ENCODE measurements at regions not wholly inside any gene's neighbourhood (a gene's known extent, or its start where the extent isn't known, plus 50 kb on each side); places are given as distances from the start of the nearest gene placed in this dataset.

DNA sequence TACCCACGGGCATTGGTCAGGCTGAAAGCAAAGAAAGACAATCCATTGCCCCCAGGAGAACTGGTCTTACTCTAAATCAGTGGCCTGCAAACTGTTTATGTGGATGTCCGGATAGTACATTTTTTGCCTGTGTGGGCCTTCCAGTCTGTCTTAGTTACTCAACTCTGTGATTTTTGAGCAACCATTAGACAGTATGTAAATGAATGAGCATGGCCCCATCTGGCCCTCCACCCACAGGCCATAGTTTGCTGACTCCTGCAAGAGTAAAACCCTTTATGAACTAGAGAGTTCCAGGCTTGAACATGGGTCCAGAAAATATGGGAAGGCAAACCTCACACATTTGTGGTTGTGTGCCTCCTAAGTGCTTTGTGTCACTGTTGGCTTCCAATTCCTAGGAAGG, 55.7 kb upstream of the CYP1B1 start:
- DNase-seq (ENCODE audit: low spot score) (no peak), ATAC-seq (no peak)
- no peak overlapping the region for H3K4me3 Mint-ChIP-seq
- TF ChIP-seq NFYB (CRISPR knock-in tag; conservative IDR thresholded peaks at IDR 0.05; ENCODE audit: low read depth) = no peak
- no peak for TF ChIP-seq MXD4 (CRISPR knock-in tag; IDR thresholded peaks at IDR 0.05; ENCODE audit: borderline replicate concordance)
- no peak for TF ChIP-seq ZNF416 (CRISPR knock-in tag; IDR thresholded peaks at IDR 0.05)
- TF ChIP-seq, protein P1, sequence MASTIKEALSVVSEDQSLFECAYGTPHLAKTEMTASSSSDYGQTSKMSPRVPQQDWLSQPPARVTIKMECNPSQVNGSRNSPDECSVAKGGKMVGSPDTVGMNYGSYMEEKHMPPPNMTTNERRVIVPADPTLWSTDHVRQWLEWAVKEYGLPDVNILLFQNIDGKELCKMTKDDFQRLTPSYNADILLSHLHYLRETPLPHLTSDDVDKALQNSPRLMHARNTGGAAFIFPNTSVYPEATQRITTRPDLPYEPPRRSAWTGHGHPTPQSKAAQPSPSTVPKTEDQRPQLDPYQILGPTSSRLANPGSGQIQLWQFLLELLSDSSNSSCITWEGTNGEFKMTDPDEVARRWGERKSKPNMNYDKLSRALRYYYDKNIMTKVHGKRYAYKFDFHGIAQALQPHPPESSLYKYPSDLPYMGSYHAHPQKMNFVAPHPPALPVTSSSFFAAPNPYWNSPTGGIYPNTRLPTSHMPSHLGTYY (CRISPR knock-in tag; IDR thresholded peaks at IDR 0.05) = no peak
- TF ChIP-seq TP53 (CRISPR knock-in tag; IDR thresholded peaks at IDR 0.05) = no peak
- TF ChIP-seq, protein P2, sequence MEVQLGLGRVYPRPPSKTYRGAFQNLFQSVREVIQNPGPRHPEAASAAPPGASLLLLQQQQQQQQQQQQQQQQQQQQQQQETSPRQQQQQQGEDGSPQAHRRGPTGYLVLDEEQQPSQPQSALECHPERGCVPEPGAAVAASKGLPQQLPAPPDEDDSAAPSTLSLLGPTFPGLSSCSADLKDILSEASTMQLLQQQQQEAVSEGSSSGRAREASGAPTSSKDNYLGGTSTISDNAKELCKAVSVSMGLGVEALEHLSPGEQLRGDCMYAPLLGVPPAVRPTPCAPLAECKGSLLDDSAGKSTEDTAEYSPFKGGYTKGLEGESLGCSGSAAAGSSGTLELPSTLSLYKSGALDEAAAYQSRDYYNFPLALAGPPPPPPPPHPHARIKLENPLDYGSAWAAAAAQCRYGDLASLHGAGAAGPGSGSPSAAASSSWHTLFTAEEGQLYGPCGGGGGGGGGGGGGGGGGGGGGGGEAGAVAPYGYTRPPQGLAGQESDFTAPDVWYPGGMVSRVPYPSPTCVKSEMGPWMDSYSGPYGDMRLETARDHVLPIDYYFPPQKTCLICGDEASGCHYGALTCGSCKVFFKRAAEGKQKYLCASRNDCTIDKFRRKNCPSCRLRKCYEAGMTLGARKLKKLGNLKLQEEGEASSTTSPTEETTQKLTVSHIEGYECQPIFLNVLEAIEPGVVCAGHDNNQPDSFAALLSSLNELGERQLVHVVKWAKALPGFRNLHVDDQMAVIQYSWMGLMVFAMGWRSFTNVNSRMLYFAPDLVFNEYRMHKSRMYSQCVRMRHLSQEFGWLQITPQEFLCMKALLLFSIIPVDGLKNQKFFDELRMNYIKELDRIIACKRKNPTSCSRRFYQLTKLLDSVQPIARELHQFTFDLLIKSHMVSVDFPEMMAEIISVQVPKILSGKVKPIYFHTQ (CRISPR knock-in tag; IDR thresholded peaks at IDR 0.05) = no peak
- no peak for TF ChIP-seq NR1H2 (CRISPR knock-in tag; IDR thresholded peaks at IDR 0.05)
- TF ChIP-seq, protein P3, sequence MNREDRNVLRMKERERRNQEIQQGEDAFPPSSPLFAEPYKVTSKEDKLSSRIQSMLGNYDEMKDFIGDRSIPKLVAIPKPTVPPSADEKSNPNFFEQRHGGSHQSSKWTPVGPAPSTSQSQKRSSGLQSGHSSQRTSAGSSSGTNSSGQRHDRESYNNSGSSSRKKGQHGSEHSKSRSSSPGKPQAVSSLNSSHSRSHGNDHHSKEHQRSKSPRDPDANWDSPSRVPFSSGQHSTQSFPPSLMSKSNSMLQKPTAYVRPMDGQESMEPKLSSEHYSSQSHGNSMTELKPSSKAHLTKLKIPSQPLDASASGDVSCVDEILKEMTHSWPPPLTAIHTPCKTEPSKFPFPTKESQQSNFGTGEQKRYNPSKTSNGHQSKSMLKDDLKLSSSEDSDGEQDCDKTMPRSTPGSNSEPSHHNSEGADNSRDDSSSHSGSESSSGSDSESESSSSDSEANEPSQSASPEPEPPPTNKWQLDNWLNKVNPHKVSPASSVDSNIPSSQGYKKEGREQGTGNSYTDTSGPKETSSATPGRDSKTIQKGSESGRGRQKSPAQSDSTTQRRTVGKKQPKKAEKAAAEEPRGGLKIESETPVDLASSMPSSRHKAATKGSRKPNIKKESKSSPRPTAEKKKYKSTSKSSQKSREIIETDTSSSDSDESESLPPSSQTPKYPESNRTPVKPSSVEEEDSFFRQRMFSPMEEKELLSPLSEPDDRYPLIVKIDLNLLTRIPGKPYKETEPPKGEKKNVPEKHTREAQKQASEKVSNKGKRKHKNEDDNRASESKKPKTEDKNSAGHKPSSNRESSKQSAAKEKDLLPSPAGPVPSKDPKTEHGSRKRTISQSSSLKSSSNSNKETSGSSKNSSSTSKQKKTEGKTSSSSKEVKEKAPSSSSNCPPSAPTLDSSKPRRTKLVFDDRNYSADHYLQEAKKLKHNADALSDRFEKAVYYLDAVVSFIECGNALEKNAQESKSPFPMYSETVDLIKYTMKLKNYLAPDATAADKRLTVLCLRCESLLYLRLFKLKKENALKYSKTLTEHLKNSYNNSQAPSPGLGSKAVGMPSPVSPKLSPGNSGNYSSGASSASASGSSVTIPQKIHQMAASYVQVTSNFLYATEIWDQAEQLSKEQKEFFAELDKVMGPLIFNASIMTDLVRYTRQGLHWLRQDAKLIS (CRISPR knock-in tag; IDR thresholded peaks at IDR 0.05; ENCODE audit: borderline replicate concordance) = no peak
- no peak for TF ChIP-seq IRF2 (CRISPR knock-in tag; IDR thresholded peaks at IDR 0.05; ENCODE audit: borderline replicate concordance, low read depth)
- TF ChIP-seq, protein P4, sequence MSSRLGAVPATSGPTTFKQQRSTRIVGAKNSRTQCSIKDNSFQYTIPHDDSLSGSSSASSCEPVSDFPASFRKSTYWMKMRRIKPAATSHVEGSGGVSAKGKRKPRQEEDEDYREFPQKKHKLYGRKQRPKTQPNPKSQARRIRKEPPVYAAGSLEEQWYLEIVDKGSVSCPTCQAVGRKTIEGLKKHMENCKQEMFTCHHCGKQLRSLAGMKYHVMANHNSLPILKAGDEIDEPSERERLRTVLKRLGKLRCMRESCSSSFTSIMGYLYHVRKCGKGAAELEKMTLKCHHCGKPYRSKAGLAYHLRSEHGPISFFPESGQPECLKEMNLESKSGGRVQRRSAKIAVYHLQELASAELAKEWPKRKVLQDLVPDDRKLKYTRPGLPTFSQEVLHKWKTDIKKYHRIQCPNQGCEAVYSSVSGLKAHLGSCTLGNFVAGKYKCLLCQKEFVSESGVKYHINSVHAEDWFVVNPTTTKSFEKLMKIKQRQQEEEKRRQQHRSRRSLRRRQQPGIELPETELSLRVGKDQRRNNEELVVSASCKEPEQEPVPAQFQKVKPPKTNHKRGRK (CRISPR knock-in tag; IDR thresholded peaks at IDR 0.05; ENCODE audit: borderline replicate concordance) = no peak
- TF ChIP-seq OVOL2 (CRISPR knock-in tag; IDR thresholded peaks at IDR 0.05; ENCODE audit: borderline replicate concordance) = no peak
- TF ChIP-seq NR3C1 (CRISPR knock-in tag; conservative IDR thresholded peaks at IDR 0.05; ENCODE audit: low read depth) = no peak
- TF ChIP-seq RORB (CRISPR knock-in tag; IDR thresholded peaks at IDR 0.05) = no peak
- no peak for TF ChIP-seq FOXJ3 (CRISPR knock-in tag; IDR thresholded peaks at IDR 0.05; ENCODE audit: borderline replicate concordance)
- H3K4me1 Mint-ChIP-seq = no peaks in the 10 kb centered on the region
- peaks cover 47% of the 10 kb centered on the region for H3K9me3 Mint-ChIP-seq
- ChIA-PET POLR2A (no interaction called here), CTCF (no interaction called here)
- H3K27me3 Mint-ChIP-seq (ENCODE audit: low read depth) = peaks cover 12% of the 10 kb centered on the region
- no peak overlapping the region for H3K27ac Mint-ChIP-seq
- peaks cover 24% of the 10 kb centered on the region for H3K36me3 Mint-ChIP-seq

DNA sequence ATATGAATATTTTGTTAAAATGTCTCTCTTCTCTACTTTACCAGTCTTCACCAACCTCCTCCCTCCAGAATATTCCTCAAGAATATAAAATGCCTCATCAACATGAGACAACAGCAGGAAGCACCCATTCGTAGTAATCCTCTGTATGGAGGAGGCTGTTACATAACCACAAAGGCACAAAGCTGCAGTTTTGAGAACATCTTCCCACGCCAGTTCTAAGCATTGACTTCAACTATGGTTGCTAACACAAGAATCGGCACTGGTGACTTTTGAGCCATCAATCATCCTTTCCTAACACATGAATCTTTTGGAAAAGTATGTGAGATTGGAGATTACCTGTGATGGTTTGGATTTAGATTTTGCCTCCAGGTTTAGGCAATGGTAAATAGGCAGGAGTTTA, 54.9 kb upstream of the CYP1B1 start:
- ChIA-PET CTCF (no interaction called here), POLR2A (no interaction called here)
- Mint-ChIP-seq H3K9me3 (peaks cover 51% of the 10 kb centered on the region), H3K4me3 (no peak overlapping the region), H3K36me3 (peaks cover 31% of the 10 kb centered on the region), H3K27ac (no peak overlapping the region), H3K27me3 (ENCODE audit: low read depth) (peaks cover 11% of the 10 kb centered on the region), H3K4me1 (no peaks in the 10 kb centered on the region)
- ATAC-seq (no peak), DNase-seq (ENCODE audit: low spot score) (no peak)
- TF ChIP-seq NFATC4 (CRISPR knock-in tag; IDR thresholded peaks at IDR 0.05) = no peak
- no peak for TF ChIP-seq KAT7 (CRISPR knock-in tag; IDR thresholded peaks at IDR 0.05; ENCODE audit: borderline replicate concordance)
- TF ChIP-seq GABPB1 (CRISPR knock-in tag; IDR thresholded peaks at IDR 0.05) = no peak
- TF ChIP-seq IRF2 (CRISPR knock-in tag; IDR thresholded peaks at IDR 0.05; ENCODE audit: borderline replicate concordance, low read depth) = no peak
- TF ChIP-seq FOXJ3 (CRISPR knock-in tag; IDR thresholded peaks at IDR 0.05; ENCODE audit: borderline replicate concordance) = no peak
- TF ChIP-seq MXD4 (CRISPR knock-in tag; IDR thresholded peaks at IDR 0.05; ENCODE audit: borderline replicate concordance) = no peak
- TF ChIP-seq, protein P5, sequence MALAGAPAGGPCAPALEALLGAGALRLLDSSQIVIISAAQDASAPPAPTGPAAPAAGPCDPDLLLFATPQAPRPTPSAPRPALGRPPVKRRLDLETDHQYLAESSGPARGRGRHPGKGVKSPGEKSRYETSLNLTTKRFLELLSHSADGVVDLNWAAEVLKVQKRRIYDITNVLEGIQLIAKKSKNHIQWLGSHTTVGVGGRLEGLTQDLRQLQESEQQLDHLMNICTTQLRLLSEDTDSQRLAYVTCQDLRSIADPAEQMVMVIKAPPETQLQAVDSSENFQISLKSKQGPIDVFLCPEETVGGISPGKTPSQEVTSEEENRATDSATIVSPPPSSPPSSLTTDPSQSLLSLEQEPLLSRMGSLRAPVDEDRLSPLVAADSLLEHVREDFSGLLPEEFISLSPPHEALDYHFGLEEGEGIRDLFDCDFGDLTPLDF (CRISPR knock-in tag; IDR thresholded peaks at IDR 0.05) = no peak
- no peak for TF ChIP-seq SMAD3 (CRISPR knock-in tag; IDR thresholded peaks at IDR 0.05; ENCODE audit: borderline replicate concordance)
- no peak for TF ChIP-seq ZNF317 (CRISPR knock-in tag; IDR thresholded peaks at IDR 0.05; ENCODE audit: borderline replicate concordance, low read depth)
- TF ChIP-seq ESRRA (CRISPR knock-in tag; IDR thresholded peaks at IDR 0.05; ENCODE audit: borderline replicate concordance) = no peak
- TF ChIP-seq, protein P6, sequence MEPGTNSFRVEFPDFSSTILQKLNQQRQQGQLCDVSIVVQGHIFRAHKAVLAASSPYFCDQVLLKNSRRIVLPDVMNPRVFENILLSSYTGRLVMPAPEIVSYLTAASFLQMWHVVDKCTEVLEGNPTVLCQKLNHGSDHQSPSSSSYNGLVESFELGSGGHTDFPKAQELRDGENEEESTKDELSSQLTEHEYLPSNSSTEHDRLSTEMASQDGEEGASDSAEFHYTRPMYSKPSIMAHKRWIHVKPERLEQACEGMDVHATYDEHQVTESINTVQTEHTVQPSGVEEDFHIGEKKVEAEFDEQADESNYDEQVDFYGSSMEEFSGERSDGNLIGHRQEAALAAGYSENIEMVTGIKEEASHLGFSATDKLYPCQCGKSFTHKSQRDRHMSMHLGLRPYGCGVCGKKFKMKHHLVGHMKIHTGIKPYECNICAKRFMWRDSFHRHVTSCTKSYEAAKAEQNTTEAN (CRISPR knock-in tag; IDR thresholded peaks at IDR 0.05) = no peak
- TF ChIP-seq, protein P7, sequence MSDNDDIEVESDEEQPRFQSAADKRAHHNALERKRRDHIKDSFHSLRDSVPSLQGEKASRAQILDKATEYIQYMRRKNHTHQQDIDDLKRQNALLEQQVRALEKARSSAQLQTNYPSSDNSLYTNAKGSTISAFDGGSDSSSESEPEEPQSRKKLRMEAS (CRISPR knock-in tag; IDR thresholded peaks at IDR 0.05) = no peak
- TF ChIP-seq FOXP1 (CRISPR knock-in tag; IDR thresholded peaks at IDR 0.05; ENCODE audit: borderline replicate concordance) = no peak
- no peak for TF ChIP-seq ZNF416 (CRISPR knock-in tag; IDR thresholded peaks at IDR 0.05)
